Activated naive CD8-positive, alpha-beta T cell (primary cell): ENCODE measurements at regions not wholly inside any gene's neighbourhood (a gene's known extent, or its start where the extent isn't known, plus 50 kb on each side); places are given as distances from the start of the nearest gene placed in this dataset.

Source experiments
- H3K27ac Mint-ChIP-seq: one replicate; pipeline ENCODE4 v1.8.0; 2021; ENCODE audit warnings: mixed read lengths
- H3K27me3 Mint-ChIP-seq: one replicate; pipeline ENCODE4 v1.8.0; 2021; ENCODE audit warnings: mixed read lengths
- H3K36me3 Mint-ChIP-seq: one replicate; pipeline ENCODE4 v1.8.0; 2021; ENCODE audit warnings: mixed read lengths
- H3K4me1 Mint-ChIP-seq: one replicate; pipeline ENCODE4 v1.8.0; 2021; ENCODE audit warnings: low read depth, mixed read lengths
- H3K4me3 Mint-ChIP-seq: one replicate; pipeline ENCODE4 v1.8.0; 2021; ENCODE audit warnings: mild to moderate bottlenecking, mixed read lengths
- H3K9me3 Mint-ChIP-seq: one replicate; pipeline ENCODE4 v1.8.0; 2021; ENCODE audit warnings: low read depth, mixed read lengths

GRCh38 chr7:35522697-35523096 is 172.2 kb downstream of the HERPUD2 start:
- Mint-ChIP-seq H3K36me3 (no peaks in the 10 kb centered on the region), H3K4me1 (no peaks in the 10 kb centered on the region), H3K4me3 (no peak overlapping the region), H3K27ac (no peak overlapping the region), H3K9me3 (no peaks in the 10 kb centered on the region), H3K27me3 (peaks cover 25% of the 10 kb centered on the region)

GRCh38 chr7:35521941-35522340 is 173.0 kb downstream of the HERPUD2 start:
- no peaks in the 10 kb centered on the region for H3K36me3 Mint-ChIP-seq
- peaks cover 21% of the 10 kb centered on the region for H3K27me3 Mint-ChIP-seq
- no peak overlapping the region for H3K4me3 Mint-ChIP-seq
- H3K27ac Mint-ChIP-seq = no peak overlapping the region
- H3K9me3 Mint-ChIP-seq = no peaks in the 10 kb centered on the region
- H3K4me1 Mint-ChIP-seq = no peaks in the 10 kb centered on the region

GRCh38 chr7:35520810-35521625 is 173.9 kb downstream of the HERPUD2 start:
- Mint-ChIP-seq H3K27me3 (peaks cover 14% of the 10 kb centered on the region), H3K36me3 (no peaks in the 10 kb centered on the region), H3K4me3 (no peak overlapping the region), H3K27ac (peak overlapping the region; percentile 28), H3K9me3 (no peaks in the 10 kb centered on the region), H3K4me1 (no peaks in the 10 kb centered on the region)

- Mint-ChIP-seq H3K36me3 (no peaks in the 10 kb centered on the region), H3K9me3 (no peaks in the 10 kb centered on the region), H3K27me3 (peaks cover 14% of the 10 kb centered on the region), H3K27ac (no peak overlapping the region), H3K4me1 (no peaks in the 10 kb centered on the region), H3K4me3 (no peak overlapping the region)
These were observed 174.7 kb downstream of the HERPUD2 start for GRCh38 chr7:35519971-35520809.

- Mint-ChIP-seq H3K9me3 (no peaks in the 10 kb centered on the region), H3K36me3 (no peaks in the 10 kb centered on the region), H3K27me3 (peaks cover 10% of the 10 kb centered on the region), H3K4me1 (no peaks in the 10 kb centered on the region), H3K27ac (no peak overlapping the region), H3K4me3 (no peak overlapping the region)
These were observed 176.2 kb downstream of the HERPUD2 start for GRCh38 chr7:35518767-35519166.

GRCh38 chr7:35516498-35516897 is 178.4 kb downstream of the HERPUD2 start:
- Mint-ChIP-seq H3K4me1 (no peaks in the 10 kb centered on the region), H3K27ac (no peak overlapping the region), H3K27me3 (peaks cover 6% of the 10 kb centered on the region), H3K9me3 (no peaks in the 10 kb centered on the region), H3K4me3 (no peak overlapping the region), H3K36me3 (no peaks in the 10 kb centered on the region)

GRCh38 chr7:35513828-35514227 is 181.1 kb downstream of the HERPUD2 start:
- Mint-ChIP-seq H3K9me3 (no peaks in the 10 kb centered on the region), H3K36me3 (no peaks in the 10 kb centered on the region), H3K27me3 (peaks cover 7% of the 10 kb centered on the region), H3K4me1 (no peaks in the 10 kb centered on the region), H3K27ac (no peak overlapping the region), H3K4me3 (no peak overlapping the region)

- peaks cover 6% of the 10 kb centered on the region for H3K27me3 Mint-ChIP-seq
These were observed 181.7 kb downstream of the HERPUD2 start for GRCh38 chr7:35513195-35513594.

GRCh38 chr7:35512716-35513115 is 182.2 kb downstream of the HERPUD2 start:
- Mint-ChIP-seq H3K27ac (no peak overlapping the region), H3K27me3 (peaks cover 4% of the 10 kb centered on the region), H3K9me3 (no peaks in the 10 kb centered on the region), H3K4me1 (no peaks in the 10 kb centered on the region), H3K36me3 (no peaks in the 10 kb centered on the region), H3K4me3 (no peak overlapping the region)

More at GRCh38 chr7:35513195-35513594, 181.7 kb downstream of the HERPUD2 start:
- H3K9me3 Mint-ChIP-seq = no peaks in the 10 kb centered on the region
- no peak overlapping the region for H3K27ac Mint-ChIP-seq
- no peaks in the 10 kb centered on the region for H3K4me1 Mint-ChIP-seq
- no peaks in the 10 kb centered on the region for H3K36me3 Mint-ChIP-seq
- no peak overlapping the region for H3K4me3 Mint-ChIP-seq

GRCh38 chr7:35508623-35509400 is 186.1 kb downstream of the HERPUD2 start:
- H3K4me3 Mint-ChIP-seq = no peak overlapping the region
- H3K36me3 Mint-ChIP-seq = no peaks in the 10 kb centered on the region
- H3K9me3 Mint-ChIP-seq = no peaks in the 10 kb centered on the region
- H3K27me3 Mint-ChIP-seq = peaks cover 4% of the 10 kb centered on the region
- no peak overlapping the region for H3K27ac Mint-ChIP-seq
- no peaks in the 10 kb centered on the region for H3K4me1 Mint-ChIP-seq

GRCh38 chr7:35505066-35505465 is 189.9 kb downstream of the HERPUD2 start:
- Mint-ChIP-seq H3K36me3 (no peaks in the 10 kb centered on the region), H3K4me3 (no peak overlapping the region), H3K9me3 (no peaks in the 10 kb centered on the region), H3K27me3 (peaks cover 3% of the 10 kb centered on the region), H3K4me1 (no peaks in the 10 kb centered on the region), H3K27ac (no peak overlapping the region)

GRCh38 chr7:35504365-35504764 is 190.6 kb downstream of the HERPUD2 start:
- Mint-ChIP-seq H3K27me3 (peaks cover 3% of the 10 kb centered on the region), H3K9me3 (no peaks in the 10 kb centered on the region), H3K27ac (no peak overlapping the region), H3K36me3 (no peaks in the 10 kb centered on the region), H3K4me3 (no peak overlapping the region), H3K4me1 (no peaks in the 10 kb centered on the region)

GRCh38 chr7:35501681-35502080 is 193.3 kb downstream of the HERPUD2 start:
- no peaks in the 10 kb centered on the region for H3K9me3 Mint-ChIP-seq
- no peak overlapping the region for H3K27ac Mint-ChIP-seq
- H3K36me3 Mint-ChIP-seq = no peaks in the 10 kb centered on the region
- no peaks in the 10 kb centered on the region for H3K4me1 Mint-ChIP-seq
- H3K4me3 Mint-ChIP-seq = no peak overlapping the region
- peaks cover 8% of the 10 kb centered on the region for H3K27me3 Mint-ChIP-seq

- H3K9me3 Mint-ChIP-seq = no peaks in the 10 kb centered on the region
These were observed 195.7 kb downstream of the HERPUD2 start for GRCh38 chr7:35499226-35499625.

GRCh38 chr7:35498416-35498815 is 196.5 kb downstream of the HERPUD2 start:
- no peak overlapping the region for H3K4me3 Mint-ChIP-seq
- no peak overlapping the region for H3K27ac Mint-ChIP-seq
- H3K36me3 Mint-ChIP-seq = no peaks in the 10 kb centered on the region
- peaks cover 8% of the 10 kb centered on the region for H3K27me3 Mint-ChIP-seq
- H3K9me3 Mint-ChIP-seq = no peaks in the 10 kb centered on the region
- no peaks in the 10 kb centered on the region for H3K4me1 Mint-ChIP-seq

More at GRCh38 chr7:35499226-35499625, 195.7 kb downstream of the HERPUD2 start:
- Mint-ChIP-seq H3K27ac (no peak overlapping the region), H3K4me1 (no peaks in the 10 kb centered on the region), H3K4me3 (no peak overlapping the region), H3K27me3 (peaks cover 8% of the 10 kb centered on the region), H3K36me3 (no peaks in the 10 kb centered on the region)
